Breast epithelium (tissue), 4 donors: ENCODE measurements at regions not wholly inside any gene's neighbourhood (a gene's known extent, or its start where the extent isn't known, plus 50 kb on each side); places are given as distances from the start of the nearest gene placed in this dataset.

Experiments
- DNase-seq, 2 donors: peaks; one replicate each; pipeline ENCODE4 v3.0.0-alpha.2; 2019; ENCODE audit warnings: low spot score in 2 of 2
- H3K27ac ChIP-seq, 2 donors: fragments of 200-600 bp; sonication (generic) in 1 of 2; one replicate each; pipeline ENCODE4 v1.5.1; 2016 to 2019; ENCODE audit warnings: mild to moderate bottlenecking in 1 of 2
- H3K27me3 ChIP-seq, 2 donors: fragments of 200-600 bp; sonication (generic) in 1 of 2; one replicate each; pipeline versions ENCODE4 v1.5.1 to v1.6.0; 2017 to 2019; ENCODE audit warnings: control low read depth in 1 of 2, mild to moderate bottlenecking in 1 of 2
- H3K36me3 ChIP-seq: fragments of 200-600 bp; one replicate; pipeline ENCODE4 v1.5.1; 2019
- H3K4me1 ChIP-seq, 2 donors: fragments of 200-600 bp; sonication (generic); one replicate each; pipeline ENCODE4 v1.5.1; 2016 to 2019; ENCODE audit warnings: control low read depth in 1 of 2
- H3K4me3 ChIP-seq, 3 donors: fragments of 200-600 bp; sonication (generic); 1 replicate in 2 of 3; 2 replicates in 1 of 3; pipeline ENCODE4 v1.5.1; 2016 to 2019; ENCODE audit warnings: mild to moderate bottlenecking in 3 of 3, moderate library complexity in 2 of 3
- H3K9me3 ChIP-seq, 2 donors: fragments of 200-600 bp; sonication (generic) in 1 of 2; one replicate each; pipeline ENCODE4 v1.5.1; 2016 to 2019; ENCODE audit warnings: control low read depth in 1 of 2
- CTCF ChIP-seq, 3 donors: fragments of 450-650 bp; IDR thresholded peaks; one replicate each; pipeline ENCODE4 v1.5.1; 2016 to 2017; ENCODE audit warnings: antibody characterized with exemption in 3 of 3, mild to moderate bottlenecking in 3 of 3, moderate library complexity in 3 of 3
- POLR2A ChIP-seq: fragments of 450-650 bp; IDR thresholded peaks from one replicate; pipeline ENCODE4 v1.6.1; 2016; ENCODE audit warnings: antibody characterized with exemption, mild to moderate bottlenecking, moderate library complexity
- POLR2AphosphoS5 ChIP-seq, 3 donors: sonication (generic); formaldehyde crosslinking; IDR thresholded peaks; one replicate each; pipeline ENCODE4 v1.6.1; 2017; ENCODE audit warnings: antibody characterized with exemption in 3 of 3
- intact Hi-C: fragments of 100-400 bp; cut with DNase I; formaldehyde crosslinking; loops from one replicate; pipeline ENCODE4 v1.15.1; 2023; ENCODE audit warnings: low total_unique reads

GRCh38 chr4:136713140-136713539 is 819.2 kb downstream of the PCDH18 start:
- intact Hi-C loops = no loop called here

GRCh38 chr4:136709897-136710296 is 822.4 kb downstream of the PCDH18 start:
- DNase-seq = no peak
- TF ChIP-seq CTCF (IDR thresholded peaks at IDR 0.05) (no peak), POLR2AphosphoS5 (IDR thresholded peaks at IDR 0.05) (no peak), POLR2A (no peak)
- no peak overlapping the region for H3K27ac ChIP-seq
- H3K4me1 ChIP-seq = no peaks in the 10 kb centered on the region
- no peaks in the 10 kb centered on the region for H3K36me3 ChIP-seq
- no peaks in the 10 kb centered on the region for H3K27me3 ChIP-seq
- H3K9me3 ChIP-seq = no peaks in the 10 kb centered on the region
- no peak overlapping the region for H3K4me3 ChIP-seq
- intact Hi-C loops = no loop called here

More at GRCh38 chr4:136713140-136713539, 819.2 kb downstream of the PCDH18 start:
- TF ChIP-seq POLR2A (no peak), CTCF (IDR thresholded peaks at IDR 0.05) (no peak), POLR2AphosphoS5 (IDR thresholded peaks at IDR 0.05) (no peak)
- Histone ChIP-seq H3K4me3 (no peak overlapping the region), H3K36me3 (no peaks in the 10 kb centered on the region), H3K27me3 (no peaks in the 10 kb centered on the region), H3K4me1 (no peaks in the 10 kb centered on the region), H3K9me3 (no peaks in the 10 kb centered on the region), H3K27ac (no peak overlapping the region)
- no peak for DNase-seq

GRCh38 chr4:136706942-136707341 is 825.4 kb downstream of the PCDH18 start:
- no peaks in the 10 kb centered on the region for H3K27me3 ChIP-seq
- H3K4me3 ChIP-seq = no peak overlapping the region
- TF ChIP-seq POLR2A (no peak), CTCF (IDR thresholded peaks at IDR 0.05) (no peak), POLR2AphosphoS5 (IDR thresholded peaks at IDR 0.05) (no peak)
- no peak overlapping the region for H3K27ac ChIP-seq
- intact Hi-C loops = no loop called here
- no peaks in the 10 kb centered on the region for H3K36me3 ChIP-seq
- H3K4me1 ChIP-seq = no peaks in the 10 kb centered on the region
- no peaks in the 10 kb centered on the region for H3K9me3 ChIP-seq
- no peak for DNase-seq

GRCh38 chr4:136699905-136700304 is 832.4 kb downstream of the PCDH18 start:
- no peak for TF ChIP-seq POLR2AphosphoS5 (IDR thresholded peaks at IDR 0.05)
- TF ChIP-seq CTCF (IDR thresholded peaks at IDR 0.05) = no peak
- no peak for TF ChIP-seq POLR2A

GRCh38 chr4:136691607-136692006 is 840.7 kb downstream of the PCDH18 start:
- DNase-seq = no peak
- Histone ChIP-seq H3K27ac (no peak overlapping the region), H3K27me3 (no peaks in the 10 kb centered on the region), H3K36me3 (no peaks in the 10 kb centered on the region), H3K4me1 (no peaks in the 10 kb centered on the region), H3K4me3 (no peak overlapping the region), H3K9me3 (no peaks in the 10 kb centered on the region)
- intact Hi-C loops = no loop called here
- TF ChIP-seq POLR2A (no peak), POLR2AphosphoS5 (IDR thresholded peaks at IDR 0.05) (no peak)

More at GRCh38 chr4:136699905-136700304, 832.4 kb downstream of the PCDH18 start:
- intact Hi-C loops = no loop called here
- H3K27ac ChIP-seq = no peak overlapping the region
- H3K4me3 ChIP-seq = no peak overlapping the region
- H3K27me3 ChIP-seq = no peaks in the 10 kb centered on the region
- no peaks in the 10 kb centered on the region for H3K36me3 ChIP-seq
- no peaks in the 10 kb centered on the region for H3K9me3 ChIP-seq
- H3K4me1 ChIP-seq = no peaks in the 10 kb centered on the region
- no peak for DNase-seq

- Histone ChIP-seq H3K36me3 (no peaks in the 10 kb centered on the region), H3K27ac (no peak overlapping the region), H3K9me3 (no peaks in the 10 kb centered on the region), H3K27me3 (no peaks in the 10 kb centered on the region), H3K4me3 (no peak overlapping the region), H3K4me1 (no peaks in the 10 kb centered on the region)
- no peak for DNase-seq
- intact Hi-C loops = no loop called here
- TF ChIP-seq CTCF (IDR thresholded peaks at IDR 0.05) (no peak), POLR2AphosphoS5 (IDR thresholded peaks at IDR 0.05) (no peak), POLR2A (no peak)
Measured at GRCh38 chr4:136690360-136690759, 841.9 kb downstream of the PCDH18 start.
